ENCODE measurements at regions not wholly inside any gene's neighbourhood (a gene's known extent, or its start where the extent isn't known, plus 50 kb on each side); places are given as distances from the start of the nearest gene placed in this dataset.

DNA sequence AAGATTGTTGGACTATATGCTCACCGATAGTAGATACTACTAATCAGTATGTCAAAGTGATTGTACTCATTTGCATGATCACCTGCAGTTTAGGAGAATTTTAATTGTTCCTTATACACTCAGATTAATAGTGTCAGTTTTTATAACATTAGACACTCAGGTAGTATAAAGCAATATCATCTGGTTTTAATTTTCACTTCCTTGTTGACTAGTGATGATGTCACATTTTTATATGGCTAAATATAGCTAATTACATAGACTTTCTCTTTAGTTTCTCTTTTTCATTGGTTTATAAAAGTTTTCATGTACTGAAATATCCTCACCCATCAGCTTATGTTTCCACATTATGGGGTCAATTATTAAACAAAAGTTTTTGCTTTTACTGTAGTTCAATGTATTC, 1332.4 kb upstream of the ADGRL2 start:
- Histone ChIP-seq H3K27ac (ENCODE audit: low read depth, low read length, poor library complexity, severe bottlenecking) (no peak overlapping the region), H3K79me2 (ENCODE audit: insufficient read depth, low read depth, low read length) (no peaks in the 10 kb centered on the region), H3K9me2 (ENCODE audit: insufficient read depth, low read length) (no peaks in the 10 kb centered on the region), H3K4me2 (ENCODE audit: low read length) (no peak overlapping the region), H4K20me1 (ENCODE audit: insufficient read depth, low read length) (no peaks in the 10 kb centered on the region), H2AFZ (ENCODE audit: low read length) (no peak overlapping the region), H3K36me3 (ENCODE audit: insufficient read depth, low read length) (no peaks in the 10 kb centered on the region), H3K4me1 (ENCODE audit: insufficient read depth, low read length, poor library complexity, severe bottlenecking) (no peaks in the 10 kb centered on the region), H3K4me3 (ENCODE audit: low read depth, low read length, poor library complexity, severe bottlenecking) (no peak overlapping the region), H3K9me3 (ENCODE audit: low read length) (no peaks in the 10 kb centered on the region)
- DNase-seq (ENCODE audit: low spot score) = no peak
- ChIA-PET POLR2A (no interaction called here), CTCF (ENCODE audit: unreplicated experiment) (no interaction called here)
- intact Hi-C loops (cut with micrococcal nuclease; ENCODE audit: unreplicated experiment) = no loop called here
- TF ChIP-seq EZH2phosphoT487 (IDR thresholded peaks at IDR 0.05; ENCODE audit: borderline replicate concordance, low read depth, low read length) = no peak
- TF ChIP-seq, protein P1, sequence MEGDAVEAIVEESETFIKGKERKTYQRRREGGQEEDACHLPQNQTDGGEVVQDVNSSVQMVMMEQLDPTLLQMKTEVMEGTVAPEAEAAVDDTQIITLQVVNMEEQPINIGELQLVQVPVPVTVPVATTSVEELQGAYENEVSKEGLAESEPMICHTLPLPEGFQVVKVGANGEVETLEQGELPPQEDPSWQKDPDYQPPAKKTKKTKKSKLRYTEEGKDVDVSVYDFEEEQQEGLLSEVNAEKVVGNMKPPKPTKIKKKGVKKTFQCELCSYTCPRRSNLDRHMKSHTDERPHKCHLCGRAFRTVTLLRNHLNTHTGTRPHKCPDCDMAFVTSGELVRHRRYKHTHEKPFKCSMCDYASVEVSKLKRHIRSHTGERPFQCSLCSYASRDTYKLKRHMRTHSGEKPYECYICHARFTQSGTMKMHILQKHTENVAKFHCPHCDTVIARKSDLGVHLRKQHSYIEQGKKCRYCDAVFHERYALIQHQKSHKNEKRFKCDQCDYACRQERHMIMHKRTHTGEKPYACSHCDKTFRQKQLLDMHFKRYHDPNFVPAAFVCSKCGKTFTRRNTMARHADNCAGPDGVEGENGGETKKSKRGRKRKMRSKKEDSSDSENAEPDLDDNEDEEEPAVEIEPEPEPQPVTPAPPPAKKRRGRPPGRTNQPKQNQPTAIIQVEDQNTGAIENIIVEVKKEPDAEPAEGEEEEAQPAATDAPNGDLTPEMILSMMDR (conservative IDR thresholded peaks at IDR 0.05; ENCODE audit: low read length) = no peak
- no TSS peak for BruUV-seq (replicated peaks)

DNA sequence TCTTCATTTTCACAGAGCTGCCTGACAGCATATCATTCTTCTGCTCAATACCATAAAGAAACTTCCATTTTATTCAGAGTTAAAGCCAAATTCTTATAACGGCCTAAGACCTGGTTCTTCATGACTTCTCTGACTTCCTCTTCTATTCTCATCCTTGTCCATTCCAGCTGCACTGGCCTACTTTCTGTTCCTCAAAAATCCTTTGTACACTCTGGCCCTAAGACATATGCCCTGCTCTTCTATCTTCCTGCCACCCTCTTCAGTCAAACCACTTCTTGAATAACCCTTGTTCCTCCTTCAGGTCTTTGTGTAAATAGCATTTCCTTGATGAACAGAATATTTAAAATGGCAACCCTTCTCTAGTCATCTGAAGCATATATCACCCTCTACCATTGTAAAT, 1338.7 kb upstream of the ADGRL2 start:
- POLR2A ChIA-PET = no interaction called here
- no TSS peak for BruUV-seq (replicated peaks)
- H3K36me3 ChIP-seq (ENCODE audit: insufficient read depth, low read length) = no peaks in the 10 kb centered on the region
- CTCF ChIA-PET (ENCODE audit: unreplicated experiment) = no interaction called here
- intact Hi-C loops (cut with micrococcal nuclease; ENCODE audit: unreplicated experiment) = no loop called here
- no peaks in the 10 kb centered on the region for H3K4me1 ChIP-seq (ENCODE audit: insufficient read depth, low read length, poor library complexity, severe bottlenecking)
- H3K79me2 ChIP-seq (ENCODE audit: insufficient read depth, low read depth, low read length) = no peaks in the 10 kb centered on the region
- H3K27ac ChIP-seq (ENCODE audit: low read depth, low read length, poor library complexity, severe bottlenecking) = no peak overlapping the region
- H3K9me2 ChIP-seq (ENCODE audit: insufficient read depth, low read length) = no peaks in the 10 kb centered on the region
- H3K4me2 ChIP-seq (ENCODE audit: low read length) = no peak overlapping the region
- no peak overlapping the region for H3K4me3 ChIP-seq (ENCODE audit: low read depth, low read length, poor library complexity, severe bottlenecking)
- H4K20me1 ChIP-seq (ENCODE audit: insufficient read depth, low read length) = no peaks in the 10 kb centered on the region
- DNase-seq (ENCODE audit: low spot score) = peak; percentile 18
- H3K9me3 ChIP-seq (ENCODE audit: low read length) = no peaks in the 10 kb centered on the region
- H2AFZ ChIP-seq (ENCODE audit: low read length) = no peak overlapping the region
- TF ChIP-seq, protein P1 (conservative IDR thresholded peaks at IDR 0.05; ENCODE audit: low read length) = no peak
- TF ChIP-seq EZH2phosphoT487 (IDR thresholded peaks at IDR 0.05; ENCODE audit: borderline replicate concordance, low read depth, low read length) = no peak

DNA sequence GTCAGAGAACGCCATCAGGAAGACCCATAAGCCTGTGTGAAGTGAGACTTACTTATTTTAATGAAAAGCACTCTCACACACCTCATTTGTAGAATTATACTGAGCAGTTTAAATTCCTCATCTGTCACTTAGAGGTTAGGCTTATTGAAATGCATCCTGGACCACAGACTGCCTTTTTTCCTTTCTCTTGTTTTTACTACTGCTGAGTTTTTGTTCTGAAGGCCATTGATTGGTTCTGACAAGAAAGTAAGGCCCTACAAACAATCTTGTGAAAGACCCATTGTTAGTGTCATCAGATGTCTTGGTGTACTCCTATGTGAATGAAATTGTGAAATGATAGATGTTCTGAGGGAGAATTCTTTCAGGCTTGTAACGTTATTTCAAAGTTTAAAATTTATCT, 1343.3 kb upstream of the ADGRL2 start:
- Histone ChIP-seq H3K27ac (ENCODE audit: low read depth, low read length, poor library complexity, severe bottlenecking) (no peak overlapping the region), H3K79me2 (ENCODE audit: insufficient read depth, low read depth, low read length) (no peaks in the 10 kb centered on the region), H2AFZ (ENCODE audit: low read length) (no peak overlapping the region), H3K4me2 (ENCODE audit: low read length) (no peak overlapping the region), H3K36me3 (ENCODE audit: insufficient read depth, low read length) (no peaks in the 10 kb centered on the region), H4K20me1 (ENCODE audit: insufficient read depth, low read length) (no peaks in the 10 kb centered on the region), H3K9me3 (ENCODE audit: low read length) (no peaks in the 10 kb centered on the region), H3K4me3 (ENCODE audit: low read depth, low read length, poor library complexity, severe bottlenecking) (no peak overlapping the region), H3K9me2 (ENCODE audit: insufficient read depth, low read length) (no peaks in the 10 kb centered on the region), H3K4me1 (ENCODE audit: insufficient read depth, low read length, poor library complexity, severe bottlenecking) (no peaks in the 10 kb centered on the region)
- ChIA-PET CTCF (ENCODE audit: unreplicated experiment) (no interaction called here), POLR2A (no interaction called here)
- intact Hi-C loops (cut with micrococcal nuclease; ENCODE audit: unreplicated experiment) = no loop called here
- BruUV-seq (replicated peaks) = no TSS peak
- no peak for DNase-seq (ENCODE audit: low spot score)
- TF ChIP-seq EZH2phosphoT487 (IDR thresholded peaks at IDR 0.05; ENCODE audit: borderline replicate concordance, low read depth, low read length) = no peak
- TF ChIP-seq, protein P1 (conservative IDR thresholded peaks at IDR 0.05; ENCODE audit: low read length) = no peak
